B cell (primary cell): ENCODE measurements at regions not wholly inside any gene's neighbourhood (a gene's known extent, or its start where the extent isn't known, plus 50 kb on each side); places are given as distances from the start of the nearest gene placed in this dataset.

ENCODE experiments used
- ATAC-seq: fragments of 200-7000 bp; cut with Tn5 transposase; one replicate; pipeline ENCODE4 v1.10.0; 2021; ENCODE audit warnings: low read depth, mild to moderate bottlenecking, moderate number of reproducible peaks, moderate library complexity
- CTCF ChIA-PET: fragments of 350-600 bp; sonication (Branson Sonifier 250); formaldehyde crosslinking; loops from one replicate; lab custom pipeline; 2021; ENCODE audit warnings: antibody characterized with exemption, inconsistent platforms; lab: Charles Lee
- POLR2A ChIA-PET: fragments of 350-600 bp; sonication (Branson Sonifier 250); formaldehyde crosslinking; loops from one replicate; lab custom pipeline; 2021; ENCODE audit warnings: antibody characterized with exemption; lab: Charles Lee
- DNase-seq: peaks from one replicate; pipeline ENCODE4 v3.0.0; 2013
- H2AFZ ChIP-seq: 2 replicates; pipeline ENCODE4 v1.6.1; 2012; ENCODE audit warnings: mild to moderate bottlenecking, low read depth, low read length; ENCODE audit not compliant: insufficient read depth, poor library complexity, severe bottlenecking
- H3K27ac ChIP-seq, 2 donors: 1 replicate in 1 of 2; 2 replicates in 1 of 2; pipeline ENCODE4 v1.5.1; 2012 to 2013; ENCODE audit warnings: low read length in 2 of 2, mild to moderate bottlenecking in 2 of 2, moderate library complexity in 1 of 2
- H3K27me3 ChIP-seq, 4 experiments: fragments of 200-600 bp in 1 of 4; sonication (generic) in 1 of 4; replicated peaks in 1 of 4; 1 replicate in 2 of 4; 2 replicates in 2 of 4; pipeline versions ENCODE4 v1.6.1 to v1.7.0; 2013 to 2016; ENCODE audit warnings: low read length in 3 of 4, mild to moderate bottlenecking in 2 of 4, mixed read lengths in 1 of 4, moderate library complexity in 1 of 4; ENCODE audit not compliant: insufficient read depth in 4 of 4, control insufficient read depth in 3 of 4; ENCODE audit errors: control extremely low read depth in 1 of 4
- H3K36me3 ChIP-seq, 2 experiments: replicated peaks in 1 of 2; 1 replicate in 1 of 2; 2 replicates in 1 of 2; pipeline versions ENCODE4 v1.6.1 to v1.7.1; 2013; ENCODE audit warnings: low read length in 1 of 2; ENCODE audit not compliant: insufficient read depth in 2 of 2, control insufficient read depth in 1 of 2; ENCODE audit errors: control extremely low read depth in 1 of 2, extremely low read depth in 1 of 2
- H3K4me1 ChIP-seq, 2 donors: fragments of 200-600 bp in 1 of 2; sonication (generic) in 1 of 2; 1 replicate in 1 of 2; 2 replicates in 1 of 2; pipeline versions ENCODE4 v1.5.1 to v1.6.1; 2013 to 2017; ENCODE audit warnings: low read length in 2 of 2; ENCODE audit not compliant: control insufficient read depth in 2 of 2, insufficient read depth in 2 of 2
- H3K4me2 ChIP-seq: replicated peaks from 2 replicates; pipeline ENCODE3; 2012; ENCODE audit warnings: mild to moderate bottlenecking, low read depth, low read length; ENCODE audit not compliant: poor library complexity, severe bottlenecking
- H3K4me3 ChIP-seq, 5 experiments: fragments of 200-600 bp in 1 of 5; sonication (generic) in 1 of 5; 1 replicate in 3 of 5; 2 replicates in 2 of 5; pipeline versions ENCODE4 v1.5.1 to v1.7.0; 2011 to 2016; ENCODE audit warnings: low read length in 4 of 5, mild to moderate bottlenecking in 4 of 5, low read depth in 2 of 5, control low read depth in 1 of 5, moderate library complexity in 1 of 5; ENCODE audit not compliant: insufficient read depth in 1 of 5; ENCODE audit errors: control extremely low read depth in 1 of 5, extremely low read depth in 1 of 5
- H3K79me2 ChIP-seq: fragments of 200-600 bp; sonication (generic); one replicate; pipeline ENCODE4 v1.6.0; 2016; ENCODE audit warnings: low read length; ENCODE audit not compliant: control insufficient read depth, insufficient read depth
- H3K9ac ChIP-seq: fragments of 200-600 bp; sonication (generic); 2 replicates; pipeline ENCODE4 v1.6.1; 2017; ENCODE audit warnings: mild to moderate bottlenecking, low read length, moderate library complexity
- H3K9me3 ChIP-seq, 3 donors: one replicate each; pipeline versions ENCODE4 v1.6.1 to v1.7.1; 2013; ENCODE audit warnings: low read length in 2 of 3; ENCODE audit not compliant: control insufficient read depth in 2 of 3, insufficient read depth in 1 of 3; ENCODE audit errors: control extremely low read depth in 1 of 3
- H4K20me1 ChIP-seq: 2 replicates; pipeline ENCODE4 v1.6.0; 2012; ENCODE audit warnings: mild to moderate bottlenecking, low read length; ENCODE audit not compliant: insufficient read depth, control insufficient read depth, poor library complexity, severe bottlenecking
- H3K27ac Mint-ChIP-seq: one replicate; pipeline ENCODE4 v1.8.0; 2021; ENCODE audit warnings: mixed read lengths
- H3K27me3 Mint-ChIP-seq: one replicate; pipeline ENCODE4 v1.8.0; 2021; ENCODE audit warnings: mixed read lengths
- H3K4me1 Mint-ChIP-seq: one replicate; pipeline ENCODE4 v1.8.0; 2021; ENCODE audit warnings: mixed read lengths
- H3K4me3 Mint-ChIP-seq: one replicate; pipeline ENCODE4 v1.8.0; 2021; ENCODE audit warnings: mixed read lengths
- H3K9me3 Mint-ChIP-seq: one replicate; pipeline ENCODE4 v1.8.0; 2022; ENCODE audit warnings: mixed read lengths; ENCODE audit not compliant: insufficient read depth
- CTCF ChIP-seq: fragments of 200-600 bp; IDR thresholded peaks from one replicate; pipeline ENCODE4 v1.8.0; 2022; ENCODE audit warnings: antibody characterized with exemption, mild to moderate bottlenecking
- EZH2 ChIP-seq: IDR thresholded peaks from 2 replicates; pipeline ENCODE4 v1.6.1; 2012; ENCODE audit warnings: borderline replicate concordance, low read depth, mild to moderate bottlenecking, moderate library complexity, low read length; ENCODE audit not compliant: insufficient read depth, poor library complexity, severe bottlenecking
- WGBS: methylation state at CpG from one replicate; pipeline ENCODE4 v1.1.5; 2013; ENCODE audit warnings: missing lambda C conversion rate; ENCODE audit not compliant: insufficient coverage; 5-methylcytosine and 5-hydroxymethylcytosine counted together
- intact Hi-C: fragments of 100-400 bp; cut with micrococcal nuclease; formaldehyde crosslinking; loops from one replicate; pipeline ENCODE4 v1.10.0; 2022

- no peak for DNase-seq
- CTCF ChIA-PET, result no interaction called here
- H3K27ac ChIP-seq, result no peak overlapping the region
- no peak overlapping the region for H2AFZ ChIP-seq
- TF ChIP-seq EZH2 (no peak), CTCF (no peak)
- no peak overlapping the region for H3K4me2 ChIP-seq
- POLR2A ChIA-PET, result no interaction called here
- H3K36me3 ChIP-seq, result no peaks in the 10 kb centered on the region
- WGBS, result 70% methylated on average over 3 of the region's 3 CpGs
- no peaks in the 10 kb centered on the region for H3K27me3 ChIP-seq
- no peaks in the 10 kb centered on the region for H4K20me1 ChIP-seq
- no peak overlapping the region for H3K9ac ChIP-seq
- Mint-ChIP-seq H3K9me3 (no peaks in the 10 kb centered on the region), H3K27me3 (no peaks in the 10 kb centered on the region), H3K4me3 (no peak overlapping the region), H3K27ac (no peak overlapping the region), H3K4me1 (no peaks in the 10 kb centered on the region)
- no peak for ATAC-seq
- no peaks in the 10 kb centered on the region for H3K79me2 ChIP-seq
- H3K4me3 ChIP-seq, result no peak overlapping the region
- H3K9me3 ChIP-seq, result no peaks in the 10 kb centered on the region
- no peaks in the 10 kb centered on the region for H3K4me1 ChIP-seq
- intact Hi-C loops, result no loop called here
Measured at GRCh38 chr6:24004062-24004461, 122.0 kb upstream of the NRSN1 start.

DNA sequence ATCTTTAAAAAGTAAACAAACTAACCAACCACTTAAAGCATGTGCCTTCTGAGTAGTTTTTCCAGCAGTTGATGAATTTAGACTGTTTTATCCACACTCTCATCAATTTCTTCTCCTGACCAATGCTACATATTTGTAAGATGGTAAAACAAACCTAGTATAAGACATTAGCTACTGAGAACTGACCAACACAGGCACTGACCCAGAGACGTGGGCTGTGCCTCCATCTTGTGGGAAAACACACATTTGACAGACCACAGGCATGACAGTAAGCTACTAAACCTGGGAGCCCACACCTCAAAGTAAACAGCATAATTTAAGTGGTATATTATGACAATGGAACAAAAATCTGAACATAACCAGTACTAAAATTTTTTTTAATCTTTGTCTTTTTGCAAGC is 121.4 kb upstream of the NRSN1 start:
- ATAC-seq, result no peak
- Histone ChIP-seq H2AFZ (no peak overlapping the region), H4K20me1 (no peaks in the 10 kb centered on the region), H3K9me3 (no peaks in the 10 kb centered on the region), H3K4me2 (no peak overlapping the region), H3K4me1 (no peaks in the 10 kb centered on the region), H3K9ac (no peak overlapping the region), H3K79me2 (no peaks in the 10 kb centered on the region), H3K27me3 (no peaks in the 10 kb centered on the region), H3K27ac (no peak overlapping the region), H3K4me3 (no peak overlapping the region), H3K36me3 (no peaks in the 10 kb centered on the region)
- intact Hi-C loops, result no loop called here
- CTCF ChIA-PET, result no interaction called here
- POLR2A ChIA-PET, result no interaction called here
- Mint-ChIP-seq H3K4me3 (no peak overlapping the region), H3K9me3 (no peaks in the 10 kb centered on the region), H3K4me1 (no peaks in the 10 kb centered on the region), H3K27ac (no peak overlapping the region), H3K27me3 (no peaks in the 10 kb centered on the region)
- TF ChIP-seq EZH2, result no peak
- no peak for TF ChIP-seq CTCF
- DNase-seq, result no peak
- 80% methylated on average over 1 of the region's 1 CpG for WGBS
